ENCODE measurements at regions not wholly inside any gene's neighbourhood (a gene's known extent, or its start where the extent isn't known, plus 50 kb on each side); places are given as distances from the start of the nearest gene placed in this dataset.

GRCh38 chr12:107384645-107385044 lies 291.3 kb upstream of the CRY1 start:
- H3K9me3 ChIP-seq (ENCODE audit: low read depth, low read length, poor library complexity, severe bottlenecking), result peaks cover 4% of the 10 kb centered on the region
- intact Hi-C loops (cut with micrococcal nuclease; ENCODE audit: unreplicated experiment), result no loop called here
- ChIA-PET CTCF (no interaction called here), POLR2A (ENCODE audit: low non-redundant PET) (no interaction called here)
- TF ChIP-seq EZH2 (IDR thresholded peaks at IDR 0.05; ENCODE audit: borderline replicate concordance, low read depth, low read length, poor library complexity, severe bottlenecking) (no peak), CTCF (conservative IDR thresholded peaks at IDR 0.05; ENCODE audit: low read depth, low read length) (no peak)
- BruUV-seq (replicated peaks), result no TSS peak
- H3K36me3 ChIP-seq (ENCODE audit: insufficient read depth, low read length, poor library complexity, severe bottlenecking), result no peaks in the 10 kb centered on the region
- no peak overlapping the region for H3K27ac ChIP-seq (ENCODE audit: low read depth, low read length, poor library complexity, severe bottlenecking)
- no peaks in the 10 kb centered on the region for H3K27me3 ChIP-seq (replicated peaks; ENCODE audit: insufficient read depth, low read depth, low read length, poor library complexity)
- DNase-seq (ENCODE audit: low spot score), result no peak
- peaks cover 25% of the 10 kb centered on the region for H3K4me1 ChIP-seq (ENCODE audit: insufficient read depth, low read length, poor library complexity, severe bottlenecking)
- H3K4me3 ChIP-seq (ENCODE audit: low read depth, low read length, poor library complexity, severe bottlenecking), result no peak overlapping the region

DNA sequence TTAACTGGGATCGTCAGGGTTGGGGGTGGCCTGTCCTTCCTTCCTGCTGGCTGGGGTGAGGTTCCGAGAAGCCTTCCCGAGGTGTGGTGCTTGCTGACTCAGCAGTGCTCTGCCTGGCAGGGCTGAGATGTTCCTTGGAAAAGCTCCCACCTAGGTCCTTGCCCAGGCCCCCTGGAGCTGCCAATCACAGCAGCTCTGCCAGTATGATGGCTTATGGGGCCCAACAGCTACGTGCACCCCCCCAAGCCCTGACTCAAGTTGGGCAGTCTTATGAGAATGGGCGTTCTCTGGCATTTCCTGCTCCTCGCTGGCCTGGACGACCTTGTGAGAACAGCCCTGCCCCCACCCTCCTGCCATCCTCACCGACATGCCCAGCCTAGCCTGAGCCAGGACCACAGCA lies 292.2 kb upstream of the CRY1 start:
- ChIA-PET POLR2A (ENCODE audit: low non-redundant PET) (no interaction called here), CTCF (no interaction called here)
- Histone ChIP-seq H3K27ac (ENCODE audit: low read depth, low read length, poor library complexity, severe bottlenecking) (no peak overlapping the region), H3K4me3 (ENCODE audit: low read depth, low read length, poor library complexity, severe bottlenecking) (no peak overlapping the region), H3K36me3 (ENCODE audit: insufficient read depth, low read length, poor library complexity, severe bottlenecking) (no peaks in the 10 kb centered on the region), H3K9me3 (ENCODE audit: low read depth, low read length, poor library complexity, severe bottlenecking) (peaks cover 5% of the 10 kb centered on the region), H3K27me3 (replicated peaks; ENCODE audit: insufficient read depth, low read depth, low read length, poor library complexity) (no peaks in the 10 kb centered on the region), H3K4me1 (ENCODE audit: insufficient read depth, low read length, poor library complexity, severe bottlenecking) (peaks cover 17% of the 10 kb centered on the region)
- BruUV-seq (replicated peaks), result no TSS peak
- intact Hi-C loops (cut with micrococcal nuclease; ENCODE audit: unreplicated experiment), result no loop called here
- DNase-seq (ENCODE audit: low spot score), result no peak
- TF ChIP-seq CTCF (conservative IDR thresholded peaks at IDR 0.05; ENCODE audit: low read depth, low read length), result no peak
- TF ChIP-seq EZH2 (IDR thresholded peaks at IDR 0.05; ENCODE audit: borderline replicate concordance, low read depth, low read length, poor library complexity, severe bottlenecking), result no peak

DNA sequence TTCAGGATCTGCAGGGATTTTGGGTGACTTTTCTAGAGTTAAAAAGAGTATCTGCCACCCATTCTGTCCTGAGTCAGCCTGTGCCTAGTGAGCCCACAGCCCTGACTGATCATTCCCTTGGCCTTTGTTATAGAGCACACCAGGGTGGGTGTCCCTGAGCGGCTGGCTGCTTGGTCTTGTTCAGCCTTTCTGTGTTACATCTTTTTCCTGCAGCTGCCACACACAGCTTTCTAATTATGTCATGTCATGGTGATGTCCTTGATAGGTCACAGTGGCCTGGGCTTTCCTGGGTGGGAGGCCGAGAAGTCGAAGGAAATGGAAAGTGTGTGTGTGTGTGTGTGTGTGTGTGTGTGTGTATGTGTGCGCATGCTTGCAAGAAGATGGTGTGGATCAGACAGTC lies 293.2 kb upstream of the CRY1 start:
- intact Hi-C loops (cut with micrococcal nuclease; ENCODE audit: unreplicated experiment), result no loop called here
- H3K36me3 ChIP-seq (ENCODE audit: insufficient read depth, low read length, poor library complexity, severe bottlenecking), result no peaks in the 10 kb centered on the region
- BruUV-seq (replicated peaks), result no TSS peak
- TF ChIP-seq CTCF (conservative IDR thresholded peaks at IDR 0.05; ENCODE audit: low read depth, low read length), result no peak
- no peak for TF ChIP-seq EZH2 (IDR thresholded peaks at IDR 0.05; ENCODE audit: borderline replicate concordance, low read depth, low read length, poor library complexity, severe bottlenecking)
- no peaks in the 10 kb centered on the region for H3K27me3 ChIP-seq (replicated peaks; ENCODE audit: insufficient read depth, low read depth, low read length, poor library complexity)
- no peak overlapping the region for H3K4me3 ChIP-seq (ENCODE audit: low read depth, low read length, poor library complexity, severe bottlenecking)
- CTCF ChIA-PET, result no interaction called here
- H3K4me1 ChIP-seq (ENCODE audit: insufficient read depth, low read length, poor library complexity, severe bottlenecking), result peaks cover 6% of the 10 kb centered on the region
- H3K9me3 ChIP-seq (ENCODE audit: low read depth, low read length, poor library complexity, severe bottlenecking), result peaks cover 5% of the 10 kb centered on the region
- POLR2A ChIA-PET (ENCODE audit: low non-redundant PET), result no interaction called here
- DNase-seq (ENCODE audit: low spot score), result no peak
- H3K27ac ChIP-seq (ENCODE audit: low read depth, low read length, poor library complexity, severe bottlenecking), result no peak overlapping the region
